Keratinocyte (primary cell): ENCODE measurements at regions not wholly inside any gene's neighbourhood (a gene's known extent, or its start where the extent isn't known, plus 50 kb on each side); places are given as distances from the start of the nearest gene placed in this dataset.
A peak's percentile ranks its signal among the peaks of the same experiment; 100 is the strongest.

ENCODE experiments used
- DNase-seq: peaks from one replicate; pipeline ENCODE4 v3.0.0-alpha.2; 2011; ENCODE audit warnings: low read depth, missing footprints, low spot score
- FAIRE-seq: peaks from 2 replicates; lab custom pipeline; 2011; peaks lifted over from hg19 to GRCh38; lab: Jason Lieb, UNC
- H2AFZ ChIP-seq: 2 replicates; pipeline ENCODE4 v1.6.0; 2012; ENCODE audit warnings: low read length, control low read depth, inconsistent platforms; ENCODE audit not compliant: control insufficient read depth
- H3K27ac ChIP-seq: 2 replicates; pipeline ENCODE4 v1.5.1; 2011; ENCODE audit warnings: low read length; ENCODE audit not compliant: control insufficient read depth, insufficient read depth
- H3K27me3 ChIP-seq: 3 replicates; pipeline ENCODE4 v1.6.0; 2011; ENCODE audit warnings: low read length; ENCODE audit not compliant: control insufficient read depth, insufficient read depth; ENCODE audit errors: extremely low read depth
- H3K36me3 ChIP-seq, 2 experiments: 2 replicates in 1 of 2; 3 replicates in 1 of 2; pipeline ENCODE4 v1.5.1; 2011; ENCODE audit warnings: low read length in 2 of 2, mild to moderate bottlenecking in 1 of 2; ENCODE audit not compliant: control insufficient read depth in 2 of 2, insufficient read depth in 2 of 2; ENCODE audit errors: extremely low read depth in 1 of 2
- H3K4me1 ChIP-seq: 3 replicates; pipeline ENCODE4 v1.5.1; 2011; ENCODE audit warnings: low read length; ENCODE audit not compliant: control insufficient read depth, insufficient read depth; ENCODE audit errors: extremely low read depth
- H3K4me2 ChIP-seq: 3 replicates; pipeline ENCODE4 v1.6.0; 2011; ENCODE audit warnings: low read depth, low read length; ENCODE audit not compliant: control insufficient read depth, insufficient read depth; ENCODE audit errors: extremely low read depth
- H3K4me3 ChIP-seq, 3 experiments: fragments of 200-600 bp in 1 of 3; sonication (generic) in 1 of 3; 2 replicates in 2 of 3; 3 replicates in 1 of 3; pipeline ENCODE4 v1.5.1; 2011 to 2016; ENCODE audit warnings: low read length in 3 of 3, mild to moderate bottlenecking in 3 of 3, control low read depth in 2 of 3, inconsistent platforms in 1 of 3, low read depth in 1 of 3, mixed read lengths in 1 of 3, mixed run types in 1 of 3, moderate library complexity in 1 of 3; ENCODE audit not compliant: control insufficient read depth in 2 of 3, insufficient read depth in 2 of 3; ENCODE audit errors: extremely low read depth in 1 of 3
- H3K79me2 ChIP-seq: 2 replicates; pipeline ENCODE4 v1.6.0; 2012; ENCODE audit warnings: low read length; ENCODE audit not compliant: control insufficient read depth, insufficient read depth
- H3K9ac ChIP-seq: 3 replicates; pipeline ENCODE4 v1.6.0; 2011; ENCODE audit warnings: low read length; ENCODE audit not compliant: control insufficient read depth, insufficient read depth; ENCODE audit errors: extremely low read depth
- H3K9me1 ChIP-seq: 3 replicates; pipeline ENCODE4 v1.6.0; 2011; ENCODE audit warnings: low read length; ENCODE audit not compliant: control insufficient read depth, insufficient read depth; ENCODE audit errors: extremely low read depth
- H3K9me3 ChIP-seq: 2 replicates; pipeline ENCODE4 v1.5.1; 2012; ENCODE audit warnings: low read depth, low read length; ENCODE audit not compliant: control insufficient read depth
- H4K20me1 ChIP-seq: 3 replicates; pipeline ENCODE4 v1.6.0; 2011; ENCODE audit warnings: low read length; ENCODE audit not compliant: control insufficient read depth, insufficient read depth; ENCODE audit errors: extremely low read depth
- EZH2 ChIP-seq: IDR thresholded peaks from one replicate; pipeline ENCODE4 v1.6.1; 2012; ENCODE audit warnings: inconsistent platforms, mild to moderate bottlenecking, low read length, moderate library complexity
- dilution Hi-C: fragments of 300-500 bp; cut with MboI; formaldehyde crosslinking; loops from one replicate; pipeline ENCODE4 v1.7.0; 2020; ENCODE audit warnings: low sequenced_read_pairs; ENCODE audit not compliant: extremely low pct_ligation_motif_present
- TF ChIP-seq, protein P1 (sequence below), 3 experiments: IDR thresholded peaks in 1 of 3; conservative IDR thresholded peaks in 1 of 3; optimal IDR thresholded peaks in 1 of 3; 2 replicates in 2 of 3; 3 replicates in 1 of 3; pipeline versions ENCODE3 to v1.5.1; 2011; ENCODE audit warnings: low read length in 3 of 3, mild to moderate bottlenecking in 3 of 3, moderate library complexity in 2 of 3, control low read depth in 1 of 3, inconsistent platforms in 1 of 3; ENCODE audit not compliant: insufficient read depth in 2 of 3; ENCODE audit errors: extremely low read depth in 1 of 3

DNA sequence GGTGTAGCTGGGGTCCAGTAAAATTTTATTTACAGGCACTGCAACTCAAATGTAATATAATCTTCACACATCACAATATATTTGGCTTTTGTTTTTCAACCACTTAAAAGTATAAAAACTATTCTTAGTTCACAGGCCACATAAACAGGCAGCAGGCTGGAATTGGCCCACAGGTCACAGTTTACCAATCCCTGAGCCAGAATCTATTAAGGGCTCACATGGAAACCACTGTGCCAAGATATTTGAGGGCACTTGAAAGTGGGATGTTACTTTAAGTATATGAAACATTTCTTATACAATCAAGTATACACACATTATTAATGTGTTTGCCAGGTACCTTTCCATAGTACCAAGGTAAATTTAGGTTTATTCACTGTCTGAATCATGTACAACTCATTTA, 71.9 kb upstream of the PRDX6 start:
- Histone ChIP-seq H3K4me1 (peaks cover 14% of the 10 kb centered on the region), H3K27ac (no peak overlapping the region), H3K9ac (no peak overlapping the region), H2AFZ (no peak overlapping the region), H3K27me3 (no peaks in the 10 kb centered on the region), H3K4me3 (no peak overlapping the region), H3K36me3 (no peaks in the 10 kb centered on the region), H3K9me1 (no peaks in the 10 kb centered on the region), H4K20me1 (no peaks in the 10 kb centered on the region), H3K79me2 (no peaks in the 10 kb centered on the region), H3K4me2 (no peak overlapping the region), H3K9me3 (no peaks in the 10 kb centered on the region)
- FAIRE-seq (no peak), DNase-seq (no peak)
- TF ChIP-seq, protein P1, sequence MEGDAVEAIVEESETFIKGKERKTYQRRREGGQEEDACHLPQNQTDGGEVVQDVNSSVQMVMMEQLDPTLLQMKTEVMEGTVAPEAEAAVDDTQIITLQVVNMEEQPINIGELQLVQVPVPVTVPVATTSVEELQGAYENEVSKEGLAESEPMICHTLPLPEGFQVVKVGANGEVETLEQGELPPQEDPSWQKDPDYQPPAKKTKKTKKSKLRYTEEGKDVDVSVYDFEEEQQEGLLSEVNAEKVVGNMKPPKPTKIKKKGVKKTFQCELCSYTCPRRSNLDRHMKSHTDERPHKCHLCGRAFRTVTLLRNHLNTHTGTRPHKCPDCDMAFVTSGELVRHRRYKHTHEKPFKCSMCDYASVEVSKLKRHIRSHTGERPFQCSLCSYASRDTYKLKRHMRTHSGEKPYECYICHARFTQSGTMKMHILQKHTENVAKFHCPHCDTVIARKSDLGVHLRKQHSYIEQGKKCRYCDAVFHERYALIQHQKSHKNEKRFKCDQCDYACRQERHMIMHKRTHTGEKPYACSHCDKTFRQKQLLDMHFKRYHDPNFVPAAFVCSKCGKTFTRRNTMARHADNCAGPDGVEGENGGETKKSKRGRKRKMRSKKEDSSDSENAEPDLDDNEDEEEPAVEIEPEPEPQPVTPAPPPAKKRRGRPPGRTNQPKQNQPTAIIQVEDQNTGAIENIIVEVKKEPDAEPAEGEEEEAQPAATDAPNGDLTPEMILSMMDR (optimal IDR thresholded peaks at IDR 0.05 in 1 of 3, IDR thresholded peaks at IDR 0.05 in 1 of 3, conservative IDR thresholded peaks at IDR 0.05 in 1 of 3; ENCODE audit: extremely low read depth in 1 of 3, insufficient read depth in 2 of 3, low read length in 3 of 3) = no peak
- no peak for TF ChIP-seq EZH2
- dilution Hi-C loops = no loop called here

DNA sequence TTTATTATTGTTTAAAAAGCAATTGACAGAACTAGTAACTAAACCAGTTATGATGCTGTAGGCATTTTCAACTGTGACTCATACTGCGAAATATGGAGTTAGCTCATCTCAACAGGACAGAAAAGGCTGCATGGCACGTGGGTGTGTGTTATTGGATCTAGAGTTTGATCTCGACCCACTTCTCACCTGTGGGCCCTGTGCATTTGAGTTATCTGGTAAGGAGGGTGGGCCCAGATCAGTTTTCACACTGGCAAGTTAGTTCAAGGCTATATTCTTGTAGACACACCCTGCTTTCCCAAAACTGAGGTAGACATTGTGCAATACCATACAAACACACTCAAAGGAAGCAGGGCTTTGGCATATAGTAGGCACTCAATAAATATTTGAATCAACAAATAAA, 71.3 kb upstream of the PRDX6 start:
- H3K9me1 ChIP-seq = no peaks in the 10 kb centered on the region
- no peak overlapping the region for H2AFZ ChIP-seq
- no peak overlapping the region for H3K4me3 ChIP-seq
- H3K9ac ChIP-seq = no peak overlapping the region
- TF ChIP-seq EZH2 = no peak
- TF ChIP-seq, protein P1 (optimal IDR thresholded peaks at IDR 0.05 in 1 of 3, IDR thresholded peaks at IDR 0.05 in 1 of 3, conservative IDR thresholded peaks at IDR 0.05 in 1 of 3; ENCODE audit: extremely low read depth in 1 of 3, insufficient read depth in 2 of 3, low read length in 3 of 3) = no peak
- H3K9me3 ChIP-seq = no peaks in the 10 kb centered on the region
- DNase-seq (no peak), FAIRE-seq (peak; percentile 83)
- H3K4me2 ChIP-seq = no peak overlapping the region
- dilution Hi-C loops = no loop called here
- no peaks in the 10 kb centered on the region for H3K27me3 ChIP-seq
- peak overlapping the region; percentile 17 for H3K27ac ChIP-seq
- no peaks in the 10 kb centered on the region for H4K20me1 ChIP-seq
- no peaks in the 10 kb centered on the region for H3K36me3 ChIP-seq
- H3K4me1 ChIP-seq = peaks cover 14% of the 10 kb centered on the region
- H3K79me2 ChIP-seq = no peaks in the 10 kb centered on the region
